ENCODE measurements at regions not wholly inside any gene's neighbourhood (a gene's known extent, or its start where the extent isn't known, plus 50 kb on each side); places are given as distances from the start of the nearest gene placed in this dataset.

DNA sequence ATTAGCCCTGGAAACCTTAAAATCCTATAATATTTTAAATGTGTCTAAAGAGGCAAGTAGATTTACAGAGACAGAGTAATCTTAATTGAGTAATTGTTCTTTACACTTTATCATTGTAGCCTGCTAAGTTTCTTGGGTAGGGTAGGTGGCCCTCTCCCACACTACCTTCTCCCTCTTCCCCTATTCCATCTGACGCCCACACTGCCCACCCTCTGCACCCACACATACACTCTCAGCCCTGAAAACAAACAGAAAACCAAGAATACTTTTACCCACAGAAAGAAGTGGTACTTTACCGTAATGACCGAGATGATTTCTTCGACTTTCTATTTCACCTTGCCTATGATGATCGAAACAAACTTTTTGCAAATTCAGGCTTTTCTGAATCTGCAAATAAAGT, 320.4 kb upstream of the OBI1 start:
- ATAC-seq (no peak), DNase-seq (ENCODE audit: low spot score) (no peak)
- H3K27me3 Mint-ChIP-seq (ENCODE audit: low read depth): no peaks in the 10 kb centered on the region
- H3K27ac Mint-ChIP-seq: no peak overlapping the region
- CTCF ChIA-PET: interaction anchor here (0.8 to 1.8 kb wide), 5 partner anchors 15 to 374 kb away, joined by 3 to 15 read pairs (median 4); no protein-coding TSS in a partner anchor
- no peaks in the 10 kb centered on the region for H3K9me3 Mint-ChIP-seq
- no peaks in the 10 kb centered on the region for H3K36me3 Mint-ChIP-seq
- no peak for TF ChIP-seq TP53 (CRISPR knock-in tag; IDR thresholded peaks at IDR 0.05)
- no peak for TF ChIP-seq E2F5 (CRISPR knock-in tag; IDR thresholded peaks at IDR 0.05)
- no peak for TF ChIP-seq TEAD4 (CRISPR knock-in tag; IDR thresholded peaks at IDR 0.05)
- TF ChIP-seq CREB1 (CRISPR knock-in tag; IDR thresholded peaks at IDR 0.05): no peak
- no peak for TF ChIP-seq KAT7 (CRISPR knock-in tag; IDR thresholded peaks at IDR 0.05; ENCODE audit: borderline replicate concordance)
- TF ChIP-seq ZNF121 (CRISPR knock-in tag; IDR thresholded peaks at IDR 0.05): no peak
- no peak for TF ChIP-seq SMAD4 (CRISPR knock-in tag; IDR thresholded peaks at IDR 0.05)
- TF ChIP-seq, protein P1, sequence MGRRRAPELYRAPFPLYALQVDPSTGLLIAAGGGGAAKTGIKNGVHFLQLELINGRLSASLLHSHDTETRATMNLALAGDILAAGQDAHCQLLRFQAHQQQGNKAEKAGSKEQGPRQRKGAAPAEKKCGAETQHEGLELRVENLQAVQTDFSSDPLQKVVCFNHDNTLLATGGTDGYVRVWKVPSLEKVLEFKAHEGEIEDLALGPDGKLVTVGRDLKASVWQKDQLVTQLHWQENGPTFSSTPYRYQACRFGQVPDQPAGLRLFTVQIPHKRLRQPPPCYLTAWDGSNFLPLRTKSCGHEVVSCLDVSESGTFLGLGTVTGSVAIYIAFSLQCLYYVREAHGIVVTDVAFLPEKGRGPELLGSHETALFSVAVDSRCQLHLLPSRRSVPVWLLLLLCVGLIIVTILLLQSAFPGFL (CRISPR knock-in tag; IDR thresholded peaks at IDR 0.05; ENCODE audit: borderline replicate concordance): no peak
- no peak for TF ChIP-seq ERG (CRISPR knock-in tag; IDR thresholded peaks at IDR 0.05)
- no peak for TF ChIP-seq ESRRA (CRISPR knock-in tag; IDR thresholded peaks at IDR 0.05; ENCODE audit: borderline replicate concordance)
- no peak for TF ChIP-seq NR1H2 (CRISPR knock-in tag; IDR thresholded peaks at IDR 0.05)
- TF ChIP-seq, protein P2, sequence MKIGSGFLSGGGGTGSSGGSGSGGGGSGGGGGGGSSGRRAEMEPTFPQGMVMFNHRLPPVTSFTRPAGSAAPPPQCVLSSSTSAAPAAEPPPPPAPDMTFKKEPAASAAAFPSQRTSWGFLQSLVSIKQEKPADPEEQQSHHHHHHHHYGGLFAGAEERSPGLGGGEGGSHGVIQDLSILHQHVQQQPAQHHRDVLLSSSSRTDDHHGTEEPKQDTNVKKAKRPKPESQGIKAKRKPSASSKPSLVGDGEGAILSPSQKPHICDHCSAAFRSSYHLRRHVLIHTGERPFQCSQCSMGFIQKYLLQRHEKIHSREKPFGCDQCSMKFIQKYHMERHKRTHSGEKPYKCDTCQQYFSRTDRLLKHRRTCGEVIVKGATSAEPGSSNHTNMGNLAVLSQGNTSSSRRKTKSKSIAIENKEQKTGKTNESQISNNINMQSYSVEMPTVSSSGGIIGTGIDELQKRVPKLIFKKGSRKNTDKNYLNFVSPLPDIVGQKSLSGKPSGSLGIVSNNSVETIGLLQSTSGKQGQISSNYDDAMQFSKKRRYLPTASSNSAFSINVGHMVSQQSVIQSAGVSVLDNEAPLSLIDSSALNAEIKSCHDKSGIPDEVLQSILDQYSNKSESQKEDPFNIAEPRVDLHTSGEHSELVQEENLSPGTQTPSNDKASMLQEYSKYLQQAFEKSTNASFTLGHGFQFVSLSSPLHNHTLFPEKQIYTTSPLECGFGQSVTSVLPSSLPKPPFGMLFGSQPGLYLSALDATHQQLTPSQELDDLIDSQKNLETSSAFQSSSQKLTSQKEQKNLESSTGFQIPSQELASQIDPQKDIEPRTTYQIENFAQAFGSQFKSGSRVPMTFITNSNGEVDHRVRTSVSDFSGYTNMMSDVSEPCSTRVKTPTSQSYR (CRISPR knock-in tag; IDR thresholded peaks at IDR 0.05): no peak
- no peak for TF ChIP-seq USF1 (CRISPR knock-in tag; IDR thresholded peaks at IDR 0.05)
- TF ChIP-seq CDX4 (CRISPR knock-in tag; IDR thresholded peaks at IDR 0.05; ENCODE audit: borderline replicate concordance): no peak
- no peak for TF ChIP-seq ZNF671 (CRISPR knock-in tag; IDR thresholded peaks at IDR 0.05)
- no peaks in the 10 kb centered on the region for H3K4me1 Mint-ChIP-seq
- no peak overlapping the region for H3K4me3 Mint-ChIP-seq
- POLR2A ChIA-PET: no interaction called here

DNA sequence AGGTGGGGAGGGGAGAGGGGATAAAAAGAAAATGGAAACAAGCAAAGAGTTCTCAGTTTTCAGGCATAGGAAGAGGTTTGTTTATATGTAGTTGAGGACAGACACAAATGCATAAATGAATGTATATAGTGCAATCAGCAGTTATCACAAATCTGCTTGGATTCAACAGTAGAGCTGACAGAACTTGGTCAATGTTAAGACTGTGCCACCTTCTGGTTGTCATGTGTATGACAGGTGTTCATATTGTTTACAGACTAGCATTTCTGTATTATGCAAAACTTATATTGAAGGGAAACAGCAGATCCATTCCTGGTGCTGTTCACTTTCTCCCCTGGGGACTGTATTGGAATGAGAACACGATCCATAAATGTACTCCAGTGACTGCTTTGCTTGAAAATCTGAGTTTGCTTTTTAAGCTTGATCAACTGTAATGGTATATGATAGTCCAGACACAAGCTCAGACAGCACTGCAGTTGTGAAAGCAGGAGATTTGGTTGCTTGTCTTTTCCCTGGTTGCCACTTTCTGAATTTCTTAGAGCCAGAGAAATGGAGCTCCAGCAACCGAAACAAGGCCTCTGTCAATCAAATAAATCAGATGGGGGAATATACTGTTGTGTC, 319.5 kb upstream of the OBI1 start:
- ChIA-PET CTCF (interaction anchor here (0.5 to 1.8 kb wide), 22 partner anchors 9 to 841 kb away, joined by 3 to 15 read pairs (median 3); partner anchors contain the start of gene POU4F1), POLR2A (no interaction called here)
- TF ChIP-seq CTCF (IDR thresholded peaks at IDR 0.05) (peak; percentile 50), EMX1 (CRISPR knock-in tag; IDR thresholded peaks at IDR 0.05) (no peak), E2F1 (CRISPR knock-in tag; IDR thresholded peaks at IDR 0.05) (no peak), ZNF532 (CRISPR knock-in tag; IDR thresholded peaks at IDR 0.05; ENCODE audit: borderline replicate concordance) (no peak)
- DNase-seq (ENCODE audit: low spot score) (no peak), ATAC-seq (peak; percentile 80)
- Mint-ChIP-seq H3K27me3 (ENCODE audit: low read depth) (no peaks in the 10 kb centered on the region), H3K4me1 (no peaks in the 10 kb centered on the region), H3K27ac (no peak overlapping the region), H3K36me3 (no peaks in the 10 kb centered on the region), H3K4me3 (no peak overlapping the region), H3K9me3 (no peaks in the 10 kb centered on the region)
